ENCODE measurements at regions not wholly inside any gene's neighbourhood (a gene's known extent, or its start where the extent isn't known, plus 50 kb on each side); places are given as distances from the start of the nearest gene placed in this dataset.

- no peak overlapping the region for H3K4me3 Mint-ChIP-seq
- ATAC-seq: no peak
- no peaks in the 10 kb centered on the region for H3K9me3 Mint-ChIP-seq
- H3K36me3 Mint-ChIP-seq (ENCODE audit: insufficient read depth): no peaks in the 10 kb centered on the region
- H3K4me1 Mint-ChIP-seq (ENCODE audit: low read depth): peaks cover 21% of the 10 kb centered on the region
- peaks cover 10% of the 10 kb centered on the region for H3K27me3 Mint-ChIP-seq (ENCODE audit: low read depth)
- no peak for DNase-seq
Observed at GRCh38 chr6:87908978-87909811, 138.4 kb upstream of the SPACA1 start.

- DNase-seq (no peak), ATAC-seq (peak; percentile 64 to 70)
- H3K36me3 Mint-ChIP-seq (ENCODE audit: insufficient read depth): no peaks in the 10 kb centered on the region
- H3K27me3 Mint-ChIP-seq (ENCODE audit: low read depth): peaks cover 10% of the 10 kb centered on the region
- H3K4me1 Mint-ChIP-seq (ENCODE audit: low read depth): peaks cover 21% of the 10 kb centered on the region
- no peaks in the 10 kb centered on the region for H3K9me3 Mint-ChIP-seq
- H3K4me3 Mint-ChIP-seq: no peak overlapping the region
Observed at GRCh38 chr6:87907521-87907920, 140.1 kb upstream of the SPACA1 start.

- H3K9me3 Mint-ChIP-seq: no peaks in the 10 kb centered on the region
- no peaks in the 10 kb centered on the region for H3K36me3 Mint-ChIP-seq (ENCODE audit: insufficient read depth)
- H3K27me3 Mint-ChIP-seq (ENCODE audit: low read depth): no peaks in the 10 kb centered on the region
- ATAC-seq (no peak), DNase-seq (no peak)
- no peak overlapping the region for H3K4me3 Mint-ChIP-seq
- H3K4me1 Mint-ChIP-seq (ENCODE audit: low read depth): peaks cover 21% of the 10 kb centered on the region
Observed at GRCh38 chr6:87905101-87905641, 142.5 kb upstream of the SPACA1 start.

GRCh38 chr6:87904011-87904410 lies 143.6 kb upstream of the SPACA1 start:
- H3K36me3 Mint-ChIP-seq (ENCODE audit: insufficient read depth): no peaks in the 10 kb centered on the region
- no peak for DNase-seq
- H3K9me3 Mint-ChIP-seq: no peaks in the 10 kb centered on the region
- H3K27me3 Mint-ChIP-seq (ENCODE audit: low read depth): no peaks in the 10 kb centered on the region
- ATAC-seq: no peak
- no peak overlapping the region for H3K4me3 Mint-ChIP-seq
- peaks cover 19% of the 10 kb centered on the region for H3K4me1 Mint-ChIP-seq (ENCODE audit: low read depth)

- H3K4me3 Mint-ChIP-seq: no peak overlapping the region
- no peaks in the 10 kb centered on the region for H3K27me3 Mint-ChIP-seq (ENCODE audit: low read depth)
- ATAC-seq (no peak), DNase-seq (no peak)
- no peaks in the 10 kb centered on the region for H3K9me3 Mint-ChIP-seq
- no peaks in the 10 kb centered on the region for H3K36me3 Mint-ChIP-seq (ENCODE audit: insufficient read depth)
- H3K4me1 Mint-ChIP-seq (ENCODE audit: low read depth): peaks cover 15% of the 10 kb centered on the region
Observed at GRCh38 chr6:87903323-87903722, 144.3 kb upstream of the SPACA1 start.

GRCh38 chr6:87902383-87902782 lies 145.3 kb upstream of the SPACA1 start:
- Mint-ChIP-seq H3K27me3 (ENCODE audit: low read depth) (no peaks in the 10 kb centered on the region), H3K4me3 (no peak overlapping the region), H3K36me3 (ENCODE audit: insufficient read depth) (no peaks in the 10 kb centered on the region), H3K4me1 (ENCODE audit: low read depth) (peaks cover 6% of the 10 kb centered on the region), H3K9me3 (no peaks in the 10 kb centered on the region)
- ATAC-seq (no peak), DNase-seq (no peak)

DNA sequence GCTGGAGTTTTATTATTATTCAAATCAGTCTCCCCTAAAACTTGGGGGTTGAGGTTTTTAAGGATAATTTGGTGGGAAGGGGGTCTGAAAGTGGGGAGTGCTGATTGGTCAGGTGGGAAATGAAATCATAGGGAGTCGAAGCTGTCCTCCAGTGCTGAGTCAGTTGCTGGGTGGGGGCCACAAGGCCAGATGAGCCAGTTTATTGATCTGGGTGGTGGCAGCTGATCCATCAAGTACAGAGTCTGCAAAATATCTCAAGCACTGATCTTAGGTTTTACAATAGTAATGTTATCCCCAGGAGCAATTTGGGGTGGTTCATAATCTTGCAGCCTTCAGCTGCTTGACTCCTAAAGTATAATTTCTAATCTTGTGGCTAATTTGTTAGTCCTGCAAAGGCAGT lies 146.0 kb upstream of the SPACA1 start:
- Mint-ChIP-seq H3K4me3 (no peak overlapping the region), H3K36me3 (ENCODE audit: insufficient read depth) (no peaks in the 10 kb centered on the region), H3K4me1 (ENCODE audit: low read depth) (no peaks in the 10 kb centered on the region), H3K27me3 (ENCODE audit: low read depth) (no peaks in the 10 kb centered on the region), H3K9me3 (no peaks in the 10 kb centered on the region)
- DNase-seq: no peak
- ATAC-seq: no peak

DNA sequence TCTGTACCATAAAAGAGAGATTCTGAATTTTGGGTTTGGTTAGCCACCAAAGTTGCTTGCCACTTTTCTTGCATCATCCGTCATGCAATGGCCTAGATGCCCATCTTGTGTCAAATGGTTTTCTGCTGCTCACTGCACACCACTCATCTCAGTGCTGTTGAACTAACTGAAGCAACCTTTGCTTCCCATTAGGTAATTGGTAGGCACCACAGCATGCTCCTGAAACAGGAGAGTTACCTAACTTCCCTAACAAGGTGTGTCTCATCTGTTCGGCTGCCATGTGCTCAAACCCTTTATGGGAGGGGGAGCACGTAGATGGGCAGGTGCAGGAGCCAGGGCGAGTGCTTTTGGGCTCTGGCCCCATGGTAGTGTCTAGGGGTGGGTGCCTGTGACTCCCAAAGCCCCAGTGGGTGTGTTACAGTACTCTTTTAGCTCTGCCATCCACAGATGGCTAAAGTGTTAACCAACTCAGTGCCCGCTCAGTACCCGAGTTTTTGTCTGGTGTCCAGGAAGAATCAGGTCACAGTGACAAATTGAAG lies 147.4 kb upstream of the SPACA1 start:
- no peaks in the 10 kb centered on the region for H3K36me3 Mint-ChIP-seq (ENCODE audit: insufficient read depth)
- DNase-seq: no peak
- no peak for ATAC-seq
- H3K9me3 Mint-ChIP-seq: no peaks in the 10 kb centered on the region
- H3K4me3 Mint-ChIP-seq: no peak overlapping the region
- no peaks in the 10 kb centered on the region for H3K4me1 Mint-ChIP-seq (ENCODE audit: low read depth)
- no peaks in the 10 kb centered on the region for H3K27me3 Mint-ChIP-seq (ENCODE audit: low read depth)

DNA sequence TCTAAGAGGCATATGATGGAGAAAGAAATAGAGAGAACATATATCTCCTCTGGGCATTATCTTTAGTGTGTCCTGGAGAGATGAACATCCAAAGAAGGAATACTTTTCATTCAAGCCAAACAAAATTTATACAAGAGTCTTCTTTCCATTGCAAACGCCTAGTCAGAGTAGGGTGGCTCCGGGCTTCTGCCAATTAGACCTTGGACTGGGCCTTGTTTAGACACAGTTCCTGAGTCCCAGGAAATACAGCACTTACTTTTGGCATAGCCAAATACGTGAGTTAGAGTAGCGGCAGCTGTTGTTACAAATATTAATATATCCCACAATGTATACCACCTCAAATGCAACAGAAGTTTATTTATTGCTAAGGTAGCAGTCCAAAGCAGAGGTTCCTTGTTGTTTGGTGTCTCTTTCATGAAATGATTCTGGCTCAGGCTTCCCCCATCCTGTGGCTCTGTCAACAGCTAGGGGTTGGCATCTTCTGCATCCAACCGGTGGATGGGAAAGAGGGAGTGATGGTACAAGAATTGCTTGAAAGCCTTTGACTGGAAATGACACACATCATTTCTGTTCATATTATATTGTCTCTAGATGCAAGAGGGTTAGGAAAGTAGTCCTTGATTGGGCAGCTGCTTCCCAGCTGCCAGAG lies 148.0 kb upstream of the SPACA1 start:
- H3K27me3 Mint-ChIP-seq (ENCODE audit: low read depth): no peaks in the 10 kb centered on the region
- no peaks in the 10 kb centered on the region for H3K4me1 Mint-ChIP-seq (ENCODE audit: low read depth)
- H3K36me3 Mint-ChIP-seq (ENCODE audit: insufficient read depth): no peaks in the 10 kb centered on the region
- no peak overlapping the region for H3K4me3 Mint-ChIP-seq
- no peaks in the 10 kb centered on the region for H3K9me3 Mint-ChIP-seq
- DNase-seq (no peak), ATAC-seq (no peak)

- Mint-ChIP-seq H3K4me1 (ENCODE audit: low read depth) (no peaks in the 10 kb centered on the region), H3K27me3 (ENCODE audit: low read depth) (no peaks in the 10 kb centered on the region), H3K36me3 (ENCODE audit: insufficient read depth) (no peaks in the 10 kb centered on the region), H3K9me3 (no peaks in the 10 kb centered on the region), H3K4me3 (no peak overlapping the region)
- DNase-seq (no peak), ATAC-seq (no peak)
Observed at GRCh38 chr6:87897663-87898062, 150.0 kb upstream of the SPACA1 start.

- ATAC-seq (no peak), DNase-seq (no peak)
- H3K4me1 Mint-ChIP-seq (ENCODE audit: low read depth): no peaks in the 10 kb centered on the region
- H3K27me3 Mint-ChIP-seq (ENCODE audit: low read depth): no peaks in the 10 kb centered on the region
- H3K9me3 Mint-ChIP-seq: no peaks in the 10 kb centered on the region
- no peaks in the 10 kb centered on the region for H3K36me3 Mint-ChIP-seq (ENCODE audit: insufficient read depth)
- H3K4me3 Mint-ChIP-seq: no peak overlapping the region
Observed at GRCh38 chr6:87897013-87897412, 150.6 kb upstream of the SPACA1 start.

DNA sequence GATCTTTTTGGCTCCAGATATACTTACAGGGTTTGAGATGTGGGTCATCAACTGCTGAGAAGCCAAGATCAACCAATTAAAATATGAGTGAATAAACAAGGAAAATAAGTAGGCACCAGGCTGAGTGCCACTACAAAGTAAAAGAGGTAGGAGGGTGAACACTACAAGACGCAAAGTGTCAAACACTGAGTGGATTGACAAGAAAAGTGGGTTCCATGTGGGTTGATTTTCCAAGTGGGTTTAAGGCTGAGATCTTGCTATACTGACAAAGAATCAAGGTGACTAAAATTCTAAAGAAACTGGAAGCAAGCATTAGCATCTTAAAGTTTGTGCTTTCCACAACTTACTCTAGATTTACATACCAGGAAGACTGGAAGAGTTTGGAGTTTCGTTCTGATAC lies 160.4 kb upstream of the SPACA1 start:
- Mint-ChIP-seq H3K27me3 (ENCODE audit: low read depth) (peaks cover 1% of the 10 kb centered on the region), H3K9me3 (no peaks in the 10 kb centered on the region), H3K4me3 (no peak overlapping the region), H3K4me1 (ENCODE audit: low read depth) (no peaks in the 10 kb centered on the region), H3K36me3 (ENCODE audit: insufficient read depth) (no peaks in the 10 kb centered on the region)
- ATAC-seq: no peak
- no peak for DNase-seq

DNA sequence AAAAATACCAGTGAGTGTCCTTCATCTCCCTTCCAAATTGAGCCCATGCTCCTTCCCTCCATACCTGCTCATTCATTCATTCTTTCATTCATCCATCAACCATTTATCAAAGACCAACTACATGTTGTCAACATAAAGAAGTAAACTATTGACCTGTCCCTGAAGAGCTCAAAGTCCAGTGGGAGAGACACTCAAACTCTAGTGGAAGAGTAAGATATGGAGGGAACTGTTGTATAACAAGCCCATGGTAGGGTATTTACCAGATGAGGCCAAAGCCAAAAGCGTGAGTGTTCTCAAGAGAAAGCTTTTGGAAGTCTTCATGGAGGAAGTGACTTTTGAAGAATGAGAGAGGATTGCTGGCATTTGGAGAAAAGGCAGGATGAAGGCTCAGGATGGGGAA lies 163.4 kb upstream of the SPACA1 start:
- DNase-seq (no peak), ATAC-seq (no peak)
- peaks cover 3% of the 10 kb centered on the region for H3K9me3 Mint-ChIP-seq
- no peak overlapping the region for H3K4me3 Mint-ChIP-seq
- H3K4me1 Mint-ChIP-seq (ENCODE audit: low read depth): no peaks in the 10 kb centered on the region
- H3K36me3 Mint-ChIP-seq (ENCODE audit: insufficient read depth): no peaks in the 10 kb centered on the region
- peaks cover 5% of the 10 kb centered on the region for H3K27me3 Mint-ChIP-seq (ENCODE audit: low read depth)

DNA sequence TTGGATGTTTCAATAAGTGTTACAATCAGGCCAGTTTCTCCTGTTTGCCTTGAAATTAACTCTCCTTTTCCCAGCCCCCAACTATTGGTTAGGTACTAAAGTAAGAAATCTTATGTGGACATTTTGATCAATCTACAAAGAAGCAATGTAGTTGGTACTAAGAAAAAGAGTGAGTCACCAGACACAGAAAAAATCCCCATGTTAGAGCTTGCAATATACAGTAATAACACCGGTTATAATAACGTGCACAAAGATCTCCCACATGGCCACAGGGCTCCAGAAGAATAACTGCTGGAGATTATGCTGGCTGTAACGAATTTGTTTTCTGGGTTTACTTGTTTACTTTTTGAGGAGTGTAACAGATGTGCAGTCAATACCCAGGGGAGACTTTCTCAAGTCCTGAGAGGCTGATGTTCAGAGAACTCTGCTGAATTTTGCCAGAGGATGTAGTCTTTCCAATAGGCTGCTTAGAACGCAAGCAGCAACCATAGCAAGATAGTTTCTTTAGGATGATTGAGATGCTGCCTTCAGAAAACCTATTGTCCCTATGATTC lies 166.2 kb upstream of the SPACA1 start:
- H3K4me1 Mint-ChIP-seq (ENCODE audit: low read depth): no peaks in the 10 kb centered on the region
- H3K9me3 Mint-ChIP-seq: peaks cover 3% of the 10 kb centered on the region
- no peak overlapping the region for H3K4me3 Mint-ChIP-seq
- ATAC-seq (no peak), DNase-seq (no peak)
- H3K36me3 Mint-ChIP-seq (ENCODE audit: insufficient read depth): no peaks in the 10 kb centered on the region
- H3K27me3 Mint-ChIP-seq (ENCODE audit: low read depth): peaks cover 15% of the 10 kb centered on the region

All from activated T-cell treated with anti-CD3 and anti-CD28 coated beads, Interleukin-2, amount 50 U/mL, for 4 hours (primary cell).